ENCODE measurements at regions not wholly inside any gene's neighbourhood (a gene's known extent, or its start where the extent isn't known, plus 50 kb on each side); places are given as distances from the start of the nearest gene placed in this dataset.

GRCh38 chr7:69237541-69237940, 360.7 kb upstream of the AUTS2 start:
- peaks cover 0 to 5% (median 2%) of the 10 kb centered on the region in 4 donors for H3K4me1 ChIP-seq (ENCODE audit: control insufficient read depth in 4 of 4, insufficient read depth in 4 of 4, low read length in 3 of 4)
- 88% methylated on average over 8 of the region's 8 CpGs for WGBS
- H3K9ac ChIP-seq (ENCODE audit: low read depth in 1 of 2, low read length in 2 of 2) = no peak overlapping the region
- no peaks in the 10 kb centered on the region for H3K36me3 ChIP-seq (ENCODE audit: control insufficient read depth in 4 of 4, insufficient read depth in 3 of 4, low read depth in 1 of 4, low read length in 3 of 4)
- no peak for DNase-seq (ENCODE audit: low spot score)
- no peaks in the 10 kb centered on the region for H3K27me3 ChIP-seq (ENCODE audit: control insufficient read depth in 4 of 4, insufficient read depth in 4 of 4, low read length in 3 of 4)
- no peaks in the 10 kb centered on the region for H3K9me3 ChIP-seq (ENCODE audit: control insufficient read depth in 4 of 4, low read length in 3 of 4)
- H3K4me3 ChIP-seq (ENCODE audit: low read depth in 1 of 3, low read length in 3 of 3) = no peak overlapping the region
- no peak overlapping the region for H3K27ac ChIP-seq (ENCODE audit: low read depth in 1 of 2, low read length in 2 of 2)
- TF ChIP-seq RAD21 (IDR thresholded peaks at IDR 0.05) = no peak
- TF ChIP-seq YY1 (IDR thresholded peaks at IDR 0.05) = no peak

- Histone ChIP-seq H3K4me3 (ENCODE audit: low read depth in 1 of 3, low read length in 3 of 3) (no peak overlapping the region), H3K4me1 (ENCODE audit: control insufficient read depth in 4 of 4, insufficient read depth in 4 of 4, low read length in 3 of 4) (peaks cover 0 to 24% (median 10%) of the 10 kb centered on the region in 4 donors), H3K9ac (ENCODE audit: low read depth in 1 of 2, low read length in 2 of 2) (no peak overlapping the region), H3K27ac (ENCODE audit: low read depth in 1 of 2, low read length in 2 of 2) (no peak overlapping the region), H3K27me3 (ENCODE audit: control insufficient read depth in 4 of 4, insufficient read depth in 4 of 4, low read length in 3 of 4) (no peaks in the 10 kb centered on the region), H3K9me3 (ENCODE audit: control insufficient read depth in 4 of 4, low read length in 3 of 4) (no peaks in the 10 kb centered on the region), H3K36me3 (ENCODE audit: control insufficient read depth in 4 of 4, insufficient read depth in 3 of 4, low read depth in 1 of 4, low read length in 3 of 4) (no peaks in the 10 kb centered on the region)
- 78% methylated on average over 1 of the region's 1 CpG for WGBS
- DNase-seq (ENCODE audit: low spot score) = no peak
- TF ChIP-seq GABPA (IDR thresholded peaks at IDR 0.05 in 1 of 2, conservative IDR thresholded peaks at IDR 0.05 in 1 of 2) (no peak), YY1 (IDR thresholded peaks at IDR 0.05) (no peak), HNF4G (IDR thresholded peaks at IDR 0.05) (no peak), HNF4A (conservative IDR thresholded peaks at IDR 0.05) (no peak), FOXA1 (IDR thresholded peaks at IDR 0.05) (no peak), FOXA2 (IDR thresholded peaks at IDR 0.05) (no peak), JUND (IDR thresholded peaks at IDR 0.05) (no peak), TAF1 (conservative IDR thresholded peaks at IDR 0.05) (no peak), SP1 (IDR thresholded peaks at IDR 0.05) (no peak)
- TF ChIP-seq, protein P1, sequence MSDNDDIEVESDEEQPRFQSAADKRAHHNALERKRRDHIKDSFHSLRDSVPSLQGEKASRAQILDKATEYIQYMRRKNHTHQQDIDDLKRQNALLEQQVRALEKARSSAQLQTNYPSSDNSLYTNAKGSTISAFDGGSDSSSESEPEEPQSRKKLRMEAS (IDR thresholded peaks at IDR 0.05) = no peak
- TF ChIP-seq, protein P2, sequence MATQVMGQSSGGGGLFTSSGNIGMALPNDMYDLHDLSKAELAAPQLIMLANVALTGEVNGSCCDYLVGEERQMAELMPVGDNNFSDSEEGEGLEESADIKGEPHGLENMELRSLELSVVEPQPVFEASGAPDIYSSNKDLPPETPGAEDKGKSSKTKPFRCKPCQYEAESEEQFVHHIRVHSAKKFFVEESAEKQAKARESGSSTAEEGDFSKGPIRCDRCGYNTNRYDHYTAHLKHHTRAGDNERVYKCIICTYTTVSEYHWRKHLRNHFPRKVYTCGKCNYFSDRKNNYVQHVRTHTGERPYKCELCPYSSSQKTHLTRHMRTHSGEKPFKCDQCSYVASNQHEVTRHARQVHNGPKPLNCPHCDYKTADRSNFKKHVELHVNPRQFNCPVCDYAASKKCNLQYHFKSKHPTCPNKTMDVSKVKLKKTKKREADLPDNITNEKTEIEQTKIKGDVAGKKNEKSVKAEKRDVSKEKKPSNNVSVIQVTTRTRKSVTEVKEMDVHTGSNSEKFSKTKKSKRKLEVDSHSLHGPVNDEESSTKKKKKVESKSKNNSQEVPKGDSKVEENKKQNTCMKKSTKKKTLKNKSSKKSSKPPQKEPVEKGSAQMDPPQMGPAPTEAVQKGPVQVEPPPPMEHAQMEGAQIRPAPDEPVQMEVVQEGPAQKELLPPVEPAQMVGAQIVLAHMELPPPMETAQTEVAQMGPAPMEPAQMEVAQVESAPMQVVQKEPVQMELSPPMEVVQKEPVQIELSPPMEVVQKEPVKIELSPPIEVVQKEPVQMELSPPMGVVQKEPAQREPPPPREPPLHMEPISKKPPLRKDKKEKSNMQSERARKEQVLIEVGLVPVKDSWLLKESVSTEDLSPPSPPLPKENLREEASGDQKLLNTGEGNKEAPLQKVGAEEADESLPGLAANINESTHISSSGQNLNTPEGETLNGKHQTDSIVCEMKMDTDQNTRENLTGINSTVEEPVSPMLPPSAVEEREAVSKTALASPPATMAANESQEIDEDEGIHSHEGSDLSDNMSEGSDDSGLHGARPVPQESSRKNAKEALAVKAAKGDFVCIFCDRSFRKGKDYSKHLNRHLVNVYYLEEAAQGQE (IDR thresholded peaks at IDR 0.05) = no peak
Observed at GRCh38 chr7:69243016-69243415, 355.3 kb upstream of the AUTS2 start.

DNA sequence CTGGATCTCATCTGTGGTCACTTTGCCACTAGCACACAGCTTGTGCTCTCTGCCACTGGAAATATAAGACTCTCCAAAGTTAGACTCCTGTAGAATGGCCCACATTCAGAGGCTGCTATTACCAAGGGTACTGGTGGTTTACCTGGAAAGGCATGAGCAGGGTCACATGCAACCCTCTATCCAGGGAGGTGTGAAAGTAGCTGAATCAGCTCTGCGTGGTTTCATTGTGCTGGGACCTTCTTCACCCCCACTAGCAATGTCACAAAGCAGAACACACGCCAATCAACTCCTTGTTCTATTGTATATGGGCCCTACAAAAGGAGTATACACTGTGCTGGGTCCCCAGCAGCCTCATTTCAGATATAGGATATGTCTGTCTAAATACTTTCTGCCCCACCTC, 353.6 kb upstream of the AUTS2 start:
- TF ChIP-seq SP1 (IDR thresholded peaks at IDR 0.05) (no peak), GABPA (IDR thresholded peaks at IDR 0.05 in 1 of 2, conservative IDR thresholded peaks at IDR 0.05 in 1 of 2) (no peak), RAD21 (IDR thresholded peaks at IDR 0.05) (no peak), JUND (IDR thresholded peaks at IDR 0.05) (no peak), NR2F2 (IDR thresholded peaks at IDR 0.05) (no peak), RXRA (IDR thresholded peaks at IDR 0.05) (no peak)
- WGBS = 92% methylated on average over 2 of the region's 2 CpGs
- no peaks in the 10 kb centered on the region for H3K36me3 ChIP-seq (ENCODE audit: control insufficient read depth in 4 of 4, insufficient read depth in 3 of 4, low read depth in 1 of 4, low read length in 3 of 4)
- no peak overlapping the region for H3K27ac ChIP-seq (ENCODE audit: low read depth in 1 of 2, low read length in 2 of 2)
- no peaks in the 10 kb centered on the region for H3K27me3 ChIP-seq (ENCODE audit: control insufficient read depth in 4 of 4, insufficient read depth in 4 of 4, low read length in 3 of 4)
- H3K9me3 ChIP-seq (ENCODE audit: control insufficient read depth in 4 of 4, low read length in 3 of 4) = no peaks in the 10 kb centered on the region
- DNase-seq (ENCODE audit: low spot score) = no peak
- no peak overlapping the region for H3K9ac ChIP-seq (ENCODE audit: low read depth in 1 of 2, low read length in 2 of 2)
- H3K4me1 ChIP-seq (ENCODE audit: control insufficient read depth in 4 of 4, insufficient read depth in 4 of 4, low read length in 3 of 4) = peaks cover 0 to 36% (median 18%) of the 10 kb centered on the region in 4 donors
- H3K4me3 ChIP-seq (ENCODE audit: low read depth in 1 of 3, low read length in 3 of 3) = no peak overlapping the region
